22Rv1 (cell line): ENCODE measurements at regions not wholly inside any gene's neighbourhood (a gene's known extent, or its start where the extent isn't known, plus 50 kb on each side); places are given as distances from the start of the nearest gene placed in this dataset.

ENCODE experiments used
- H3K27ac ChIP-seq: fragments of 450-650 bp; 2 replicates; pipeline ENCODE4 v1.5.1; 2017
- CTCF ChIP-seq: fragments of 450-650 bp; IDR thresholded peaks from 2 replicates; pipeline ENCODE4 v1.5.1; 2017; ENCODE audit warnings: mild to moderate bottlenecking
- ZFX ChIP-seq: fragments of 450-650 bp; IDR thresholded peaks from 2 replicates; pipeline ENCODE4 v1.6.1; 2017; ENCODE audit warnings: antibody characterized with exemption, borderline replicate concordance

DNA sequence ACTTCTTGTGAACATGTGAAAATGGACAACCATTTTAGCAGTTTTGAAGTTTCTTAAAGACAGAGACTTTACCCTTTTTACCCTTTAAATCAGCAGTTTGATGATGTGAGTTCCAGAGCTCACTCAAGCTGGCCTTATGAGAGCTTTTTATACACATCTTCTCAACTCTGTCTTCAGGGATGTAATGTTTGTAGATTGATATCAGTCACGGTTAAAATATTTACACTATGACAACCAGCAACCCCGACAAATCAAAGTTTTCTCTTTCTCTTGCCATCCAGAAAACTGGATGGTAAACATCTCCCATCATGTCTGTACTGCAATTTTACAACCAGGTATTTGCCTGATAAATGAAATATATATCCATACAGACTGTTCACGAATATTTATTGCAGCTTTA is 233.4 kb upstream of the ST8SIA4 start:
- peak overlapping the region; percentile 36 for H3K27ac ChIP-seq
- TF ChIP-seq ZFX (no peak), CTCF (no peak)

DNA sequence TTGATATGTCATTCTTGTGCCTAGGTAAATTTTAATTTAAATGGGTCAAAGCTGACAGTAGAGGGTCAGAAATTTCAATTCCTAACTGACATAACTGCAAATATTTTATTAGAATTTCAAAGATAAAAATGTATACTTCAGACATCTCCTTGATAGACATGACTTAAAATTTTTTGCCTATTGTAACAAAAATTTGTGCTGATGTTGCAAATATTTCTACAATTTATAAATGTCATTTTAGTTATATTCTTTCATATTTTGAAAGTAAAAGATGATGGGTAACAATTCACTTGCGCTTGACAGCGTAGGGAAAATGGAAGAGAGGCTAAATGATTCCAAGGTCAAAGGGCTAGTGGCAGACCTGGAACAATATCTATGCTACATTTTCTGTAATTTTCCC is 220.3 kb upstream of the ST8SIA4 start:
- TF ChIP-seq ZFX (no peak), CTCF (no peak)
- H3K27ac ChIP-seq = no peak overlapping the region

DNA sequence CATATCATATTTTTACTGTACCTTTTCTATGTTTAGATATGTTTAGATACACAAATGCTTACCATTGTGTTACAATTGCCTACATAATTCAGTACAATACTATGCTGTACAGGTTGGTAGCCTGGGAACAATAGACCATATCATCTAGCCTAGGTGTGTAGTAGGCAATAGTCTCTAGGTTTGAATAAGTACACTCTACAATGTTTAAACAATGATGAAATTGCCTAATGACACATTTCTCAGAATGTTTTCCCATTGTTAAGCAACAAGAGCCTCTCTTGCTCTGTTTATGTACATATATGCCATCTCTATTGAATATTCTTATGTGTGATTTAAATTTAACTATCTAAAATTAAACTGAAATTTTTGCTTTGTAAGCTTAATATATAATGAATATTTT is 209.6 kb upstream of the ST8SIA4 start:
- H3K27ac ChIP-seq = no peak overlapping the region
- TF ChIP-seq CTCF (no peak), ZFX (no peak)

DNA sequence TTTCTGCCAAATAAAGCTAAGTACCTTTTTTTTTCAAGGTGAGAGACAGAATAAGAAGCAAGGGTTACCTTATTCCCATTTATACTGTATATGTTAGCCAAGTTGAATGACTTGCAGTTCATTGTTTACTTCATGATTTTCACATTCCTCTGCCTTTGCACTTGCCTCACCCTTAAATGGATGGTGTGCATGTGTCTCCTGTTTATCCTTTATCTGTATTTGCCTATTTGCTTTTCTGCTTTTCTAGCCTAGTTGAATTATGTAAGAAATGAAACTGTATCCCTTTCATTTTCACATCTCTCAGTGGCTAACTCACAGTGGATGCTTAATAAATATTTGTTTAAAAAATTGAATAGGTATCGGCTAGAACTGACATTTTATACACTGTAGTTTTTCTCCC is 200.8 kb upstream of the ST8SIA4 start:
- TF ChIP-seq ZFX (no peak), CTCF (no peak)
- H3K27ac ChIP-seq = no peak overlapping the region

DNA sequence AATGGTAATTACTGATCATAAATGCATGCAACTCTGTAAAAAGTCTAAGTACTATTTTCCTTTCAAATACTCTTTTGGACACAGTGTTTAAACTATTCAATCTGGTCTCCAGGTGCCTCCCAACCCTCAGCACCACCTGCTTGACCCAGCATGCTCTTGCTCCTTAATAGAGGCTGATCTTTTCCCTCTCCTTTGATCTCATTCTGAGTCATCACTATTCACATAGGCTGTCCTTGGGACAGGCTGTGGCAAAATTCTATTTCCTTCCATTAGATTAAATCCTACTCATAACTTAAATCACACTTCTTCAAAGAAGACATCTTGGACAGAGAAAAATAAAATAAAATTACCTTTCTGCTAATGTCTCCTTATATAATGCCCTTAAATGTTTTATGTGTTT is 199.4 kb upstream of the ST8SIA4 start:
- TF ChIP-seq ZFX (no peak), CTCF (no peak)
- H3K27ac ChIP-seq = no peak overlapping the region

- H3K27ac ChIP-seq = no peak overlapping the region
- TF ChIP-seq CTCF (no peak), ZFX (no peak)
Measured at GRCh38 chr5:101091902-101092301, 188.8 kb upstream of the ST8SIA4 start.

DNA sequence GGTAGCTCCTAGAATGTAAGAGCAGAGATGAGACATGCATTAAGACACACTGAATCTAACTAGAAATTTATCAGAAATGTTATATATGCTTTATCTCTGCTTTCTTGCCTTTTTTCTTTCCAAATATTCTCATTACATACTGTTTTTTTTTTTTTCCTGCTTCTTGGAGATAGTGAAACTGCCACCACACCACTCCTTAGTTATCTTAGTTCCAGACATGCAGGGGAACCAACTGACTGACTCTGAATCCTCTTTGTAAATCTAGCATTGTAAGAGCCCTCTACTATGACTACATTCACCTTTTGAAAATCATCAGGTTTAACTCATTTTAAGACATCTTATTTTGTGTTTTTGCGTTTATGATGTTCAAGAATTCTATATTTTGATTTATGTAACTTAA is 181.3 kb upstream of the ST8SIA4 start:
- H3K27ac ChIP-seq = no peak overlapping the region
- TF ChIP-seq ZFX = no peak
- no peak for TF ChIP-seq CTCF
